GM19463 (cell line): ENCODE measurements at regions not wholly inside any gene's neighbourhood (a gene's known extent, or its start where the extent isn't known, plus 50 kb on each side); places are given as distances from the start of the nearest gene placed in this dataset.
"Not testable (repeated sequence)": the region's sequence is repeated elsewhere in the genome, so short reads cannot be mapped to it uniquely, and the experiment has no call there.

Experiments used
- ATAC-seq: cut with Tn5 transposase; IDR thresholded peaks from one replicate; pipeline ENCODE4 v1.9.1; 2021; ENCODE audit warnings: mild to moderate bottlenecking, moderate library complexity; ENCODE audit not compliant: unreplicated experiment

DNA sequence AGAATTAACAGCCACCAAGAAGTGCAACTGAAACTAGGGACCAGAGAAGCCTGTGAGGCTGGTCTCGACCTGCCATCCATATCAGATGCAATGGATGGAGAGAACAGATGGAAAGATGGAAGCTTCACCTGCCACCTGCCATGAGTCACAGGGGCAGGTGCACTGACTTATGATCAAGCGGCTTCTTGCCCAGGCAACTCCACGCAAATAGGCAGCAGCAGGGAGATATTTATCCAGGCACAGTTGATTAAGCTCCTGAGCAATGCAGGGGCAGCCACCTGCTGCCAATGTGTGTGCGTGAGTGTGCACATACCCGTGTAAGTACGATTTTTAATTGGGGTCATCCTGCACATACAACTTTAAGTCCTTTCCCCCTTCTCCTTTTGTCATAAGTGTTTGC is 174.2 kb downstream of the PTPRU start:
- no peak for ATAC-seq

DNA sequence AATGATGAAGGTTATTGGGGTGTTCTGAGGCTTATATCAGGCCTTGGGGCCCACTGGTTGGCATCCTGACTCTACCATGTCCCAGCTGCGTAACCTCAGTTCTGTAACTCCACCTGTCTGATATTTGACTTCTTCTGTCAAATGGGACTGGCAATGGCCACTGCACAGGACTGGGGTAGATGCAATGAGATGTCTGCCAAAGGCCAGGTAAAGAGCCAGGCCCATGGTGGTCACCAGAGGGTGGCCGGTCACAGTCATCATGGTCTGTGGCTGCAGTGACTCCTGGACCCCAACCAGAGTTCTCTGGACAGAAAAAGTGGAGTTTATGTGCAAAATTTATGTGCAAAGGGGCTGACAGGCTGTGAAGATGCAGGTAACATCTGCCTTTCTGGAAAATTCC is 173.3 kb downstream of the PTPRU start:
- no peak for ATAC-seq

DNA sequence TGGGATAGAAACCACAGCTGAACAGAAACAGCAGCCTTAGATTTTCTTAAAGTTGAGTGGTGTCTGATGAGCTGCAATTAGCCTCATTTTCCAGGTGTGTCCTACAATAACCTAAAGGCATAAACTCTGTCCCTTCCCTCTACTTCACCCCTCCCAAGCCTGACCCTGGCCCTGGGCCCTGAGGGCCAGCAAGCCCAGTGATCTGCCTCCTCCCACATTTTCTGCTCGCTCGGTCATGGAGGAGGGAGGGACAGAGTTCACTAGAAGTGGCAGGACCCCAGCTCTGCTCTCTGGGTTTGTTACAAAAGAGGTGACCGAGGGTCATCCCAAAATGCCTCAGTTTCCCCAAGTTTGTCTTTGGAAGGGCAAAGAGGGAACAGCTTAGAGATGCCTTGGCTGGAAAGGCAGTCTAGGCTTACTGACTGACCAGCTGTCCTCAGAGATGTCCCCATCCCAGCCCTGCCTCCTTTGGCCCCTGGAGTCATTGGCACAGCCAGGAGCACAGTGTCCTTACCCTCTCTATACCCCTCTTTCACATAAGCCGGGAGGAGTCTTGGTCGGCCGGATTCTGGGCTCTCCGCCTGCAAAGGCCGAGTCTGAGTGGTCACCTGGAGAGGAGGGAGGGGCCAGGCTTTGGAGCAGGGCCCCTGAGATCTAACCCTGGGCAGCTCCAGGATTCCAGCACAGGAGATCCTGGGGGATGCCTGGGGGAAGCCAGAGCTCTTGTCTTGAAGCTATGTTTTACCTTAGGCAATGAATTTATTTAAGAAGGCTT is 172.7 kb downstream of the PTPRU start:
- no peak for ATAC-seq

DNA sequence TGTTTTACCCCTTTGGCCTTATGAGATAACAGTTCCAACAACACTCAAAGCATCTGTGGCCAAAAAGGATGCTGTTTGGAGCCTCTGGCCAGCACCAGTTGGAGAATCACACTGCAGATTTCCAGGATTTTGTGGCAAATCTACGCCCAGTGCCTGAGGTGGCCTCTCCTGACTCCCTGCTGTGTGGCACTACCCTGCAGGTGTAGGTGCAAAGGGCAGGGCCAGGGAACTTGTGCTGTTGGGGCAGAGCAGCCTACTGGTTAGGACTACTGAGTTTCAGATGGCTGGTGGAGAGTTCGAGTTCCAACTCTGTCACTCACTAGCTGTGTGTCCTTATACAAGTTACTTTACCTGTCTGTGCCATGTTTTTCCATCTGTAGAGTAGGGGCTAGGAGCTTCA is 170.5 kb downstream of the PTPRU start:
- no peak for ATAC-seq

DNA sequence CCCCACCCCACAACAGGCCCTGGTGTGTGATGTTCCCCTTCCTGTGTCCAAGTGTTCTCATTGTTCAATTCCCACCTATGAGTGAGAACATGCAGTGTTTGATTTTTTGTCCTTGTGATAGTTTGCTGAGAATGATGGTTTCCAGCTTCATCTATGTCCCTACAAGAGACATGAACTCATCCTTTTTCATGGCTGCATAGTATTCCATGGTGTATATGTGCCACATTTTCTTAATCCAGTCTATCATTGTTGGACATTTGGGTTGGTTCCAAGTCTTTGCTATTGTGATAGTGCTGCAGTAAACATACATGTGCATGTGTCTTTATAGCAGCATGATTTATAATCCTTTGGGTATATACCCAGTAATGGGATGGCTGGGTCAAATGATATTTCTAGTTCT is 163.9 kb downstream of the PTPRU start:
- ATAC-seq, result not testable (repeated sequence)

DNA sequence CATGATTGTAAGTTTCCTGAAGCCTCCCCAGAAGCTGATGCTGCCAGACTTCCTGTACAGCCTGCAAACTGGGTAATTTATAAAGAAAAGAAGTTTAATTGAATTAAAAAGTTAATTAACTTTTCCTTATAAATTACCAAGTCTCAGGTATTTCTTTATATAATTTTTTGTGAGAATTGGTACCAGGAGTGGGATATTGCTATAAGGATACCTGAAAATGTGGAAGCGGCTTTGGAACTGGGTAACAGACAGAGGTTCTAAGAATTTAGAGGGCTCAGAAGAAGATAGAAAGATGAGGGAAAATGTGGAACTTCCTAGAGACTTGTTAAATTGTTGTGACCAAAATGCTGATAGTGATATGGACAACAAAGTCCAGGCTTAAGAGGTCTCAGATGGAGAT is 163.1 kb downstream of the PTPRU start:
- ATAC-seq, result no peak

DNA sequence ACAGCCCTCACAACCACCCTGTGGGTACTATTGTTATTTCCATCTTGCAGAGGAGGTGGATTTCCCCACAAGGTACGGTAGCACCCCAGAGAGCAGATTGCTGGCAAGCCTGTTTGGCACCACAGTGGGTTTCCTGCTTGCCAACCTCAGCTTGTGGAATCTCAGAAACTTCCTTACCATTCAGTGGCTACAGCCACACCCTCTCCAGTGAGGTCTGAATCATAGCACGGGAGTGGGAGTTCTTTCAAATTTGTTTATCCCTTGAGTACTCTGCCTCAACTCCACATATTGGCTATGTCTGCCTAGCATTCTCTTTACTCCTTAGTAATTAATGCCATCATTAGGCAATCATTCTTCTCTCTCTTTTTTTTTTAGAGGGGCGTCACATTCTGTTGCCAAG is 162.1 kb downstream of the PTPRU start:
- ATAC-seq, result no peak

DNA sequence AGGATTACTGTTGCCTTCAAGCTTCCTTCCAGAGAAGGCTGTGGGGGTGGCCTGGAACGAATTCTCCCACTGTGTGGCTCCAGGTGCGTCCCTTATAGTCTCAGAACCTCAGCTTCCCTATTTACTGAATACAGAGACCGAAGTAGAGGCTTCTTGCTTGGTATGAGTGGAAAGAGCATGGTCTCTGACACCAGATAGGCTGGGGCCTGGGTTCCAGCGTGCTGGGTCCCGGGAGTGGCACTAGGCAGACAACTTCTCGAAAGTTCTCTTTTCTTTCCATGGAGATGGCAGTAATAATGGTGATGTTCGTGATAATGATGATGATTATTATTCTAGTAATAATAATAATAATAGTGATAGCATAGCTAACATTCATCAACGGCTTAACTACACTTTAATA is 161.7 kb downstream of the PTPRU start:
- ATAC-seq, result no peak

DNA sequence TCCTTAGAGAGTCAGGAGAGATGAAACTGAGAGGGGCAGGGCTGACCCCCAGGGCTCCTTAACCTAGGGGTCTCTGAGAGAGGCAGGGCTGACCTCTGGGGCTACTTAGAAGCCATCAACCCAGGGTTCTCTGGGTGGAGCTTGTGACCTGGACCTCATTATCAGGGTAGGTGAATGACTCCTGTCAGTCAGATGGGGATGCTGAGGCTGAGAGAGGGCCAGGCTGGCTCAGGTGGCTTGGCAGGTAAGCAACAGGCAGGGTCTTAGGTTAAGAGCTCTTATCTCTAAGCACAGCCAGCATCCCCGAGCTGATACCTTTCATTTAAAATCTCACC is 160.9 kb downstream of the PTPRU start:
- ATAC-seq, result no peak

DNA sequence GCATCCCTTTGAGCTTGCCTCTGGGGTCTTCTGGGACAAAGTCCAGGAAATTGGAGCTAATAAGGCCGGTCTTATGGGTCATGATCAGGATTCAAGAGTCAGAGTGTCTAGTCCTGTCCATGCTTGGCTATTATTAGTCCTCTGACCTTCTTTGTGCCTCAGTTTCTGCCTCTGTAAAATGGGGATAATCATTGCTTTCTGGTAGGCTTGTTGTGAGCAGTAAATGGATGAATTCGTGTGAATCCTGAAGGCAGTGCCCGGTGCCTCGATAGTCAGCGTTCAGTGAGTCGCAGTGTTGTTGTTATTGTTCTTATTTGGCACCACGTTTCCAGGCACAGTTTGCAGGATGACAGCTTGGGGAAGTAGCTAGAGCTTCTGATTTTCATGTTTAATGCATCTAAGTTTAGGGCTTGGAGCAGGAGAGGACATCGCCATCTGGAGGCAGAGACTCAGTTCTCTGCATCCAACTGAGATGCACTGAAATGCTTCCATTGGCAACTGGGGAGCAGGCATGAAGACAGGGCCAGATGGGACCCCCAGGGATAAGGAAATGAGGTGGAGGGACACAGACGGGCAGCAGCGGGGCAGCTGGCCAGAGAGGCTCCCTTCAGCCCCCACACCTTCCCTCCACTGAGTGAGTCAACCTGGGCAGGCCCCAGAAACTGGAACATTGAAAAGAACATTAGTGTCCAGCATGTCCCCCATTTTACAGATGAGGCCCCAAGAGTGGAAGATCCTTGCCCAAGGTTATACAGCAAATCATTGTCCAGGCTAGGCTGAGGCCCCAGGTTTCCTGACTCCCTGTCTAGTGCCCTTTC is 160.3 kb downstream of the PTPRU start:
- no peak for ATAC-seq

DNA sequence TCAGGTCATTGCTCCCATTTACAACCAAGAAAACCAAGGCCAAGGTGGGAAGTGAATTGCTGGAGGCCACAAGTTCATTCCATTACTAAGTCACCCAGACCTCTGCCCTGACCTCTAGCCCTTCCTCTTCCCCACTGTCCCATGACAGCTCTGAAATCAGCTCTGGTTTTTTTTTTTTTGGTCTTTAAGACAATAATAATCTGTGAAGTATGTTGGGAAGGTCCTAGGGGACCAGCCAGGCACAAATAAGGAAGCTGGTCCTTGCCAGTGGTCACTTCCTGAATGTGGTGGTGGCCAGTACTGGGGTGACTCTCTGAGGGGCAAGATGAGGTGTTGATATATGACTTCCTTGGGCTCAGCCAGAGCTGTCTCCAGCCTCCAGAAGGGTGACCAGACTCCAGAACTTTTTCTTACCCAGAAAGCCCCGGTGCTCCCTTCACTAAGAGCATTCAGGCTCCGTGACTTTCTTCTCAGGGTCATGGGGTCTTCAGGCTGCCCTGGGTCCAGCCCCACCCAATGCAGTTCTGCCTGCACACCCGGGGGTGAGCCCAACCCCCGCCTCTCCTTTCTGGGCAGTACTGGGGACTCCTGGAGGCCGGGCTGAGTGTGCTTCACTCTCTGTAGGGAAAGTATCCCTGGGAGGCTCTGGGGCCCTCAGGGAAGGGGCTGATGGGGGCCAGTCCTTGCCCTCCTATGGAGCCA is 159.6 kb downstream of the PTPRU start:
- no peak for ATAC-seq

DNA sequence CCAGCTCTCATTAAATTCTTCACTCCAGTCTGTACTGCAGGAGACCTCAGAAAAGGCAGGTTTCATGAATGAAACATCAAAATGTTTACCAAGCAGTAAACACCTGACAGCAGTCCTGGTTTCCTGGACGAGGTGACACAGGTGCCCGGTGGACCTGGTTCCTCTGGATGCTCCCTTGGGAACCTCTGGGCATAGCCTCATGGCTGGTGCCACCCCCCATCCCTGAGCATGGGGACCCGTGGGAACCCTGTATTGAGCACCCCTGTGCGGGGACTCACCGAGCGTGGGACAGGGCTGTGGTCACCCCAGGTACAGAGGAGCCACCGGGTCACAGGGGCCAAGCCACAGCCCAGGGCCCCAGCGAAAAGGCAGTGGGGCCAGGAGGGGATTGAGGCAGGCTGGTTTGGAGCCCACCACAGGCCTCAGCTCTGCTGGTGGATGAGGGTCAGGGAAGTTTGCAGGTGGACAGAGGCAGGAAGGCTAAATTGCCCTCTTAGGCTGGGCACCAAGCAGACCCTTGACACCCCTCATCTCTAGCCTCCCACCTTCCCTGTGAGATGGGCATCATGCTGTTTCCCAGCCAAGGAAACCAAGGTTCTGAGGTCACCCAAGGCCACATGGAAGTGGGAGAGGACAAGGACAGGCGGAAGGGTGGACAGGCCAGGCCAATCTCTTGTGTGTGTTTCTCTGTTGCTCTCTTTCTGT is 158.4 kb downstream of the PTPRU start:
- no peak for ATAC-seq

DNA sequence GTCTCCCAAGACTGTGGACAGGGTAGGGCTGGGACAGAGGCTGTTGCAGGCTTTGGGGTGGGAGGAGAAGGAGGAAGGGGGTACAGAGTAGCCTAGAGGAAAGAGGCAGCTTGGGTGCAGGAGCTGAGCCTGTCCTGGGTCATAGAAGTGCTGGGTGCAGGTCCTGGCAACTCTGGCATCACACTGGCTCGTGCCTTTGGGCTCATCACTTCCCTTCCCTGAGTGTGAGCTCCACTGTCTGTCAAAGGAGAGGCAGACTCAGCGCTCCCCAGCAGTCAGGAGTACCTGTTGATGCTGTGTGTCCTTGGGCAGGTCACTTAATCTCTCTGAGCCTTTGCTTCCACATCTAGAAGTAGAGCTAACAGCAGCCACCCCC is 157.1 kb downstream of the PTPRU start:
- ATAC-seq, result no peak

DNA sequence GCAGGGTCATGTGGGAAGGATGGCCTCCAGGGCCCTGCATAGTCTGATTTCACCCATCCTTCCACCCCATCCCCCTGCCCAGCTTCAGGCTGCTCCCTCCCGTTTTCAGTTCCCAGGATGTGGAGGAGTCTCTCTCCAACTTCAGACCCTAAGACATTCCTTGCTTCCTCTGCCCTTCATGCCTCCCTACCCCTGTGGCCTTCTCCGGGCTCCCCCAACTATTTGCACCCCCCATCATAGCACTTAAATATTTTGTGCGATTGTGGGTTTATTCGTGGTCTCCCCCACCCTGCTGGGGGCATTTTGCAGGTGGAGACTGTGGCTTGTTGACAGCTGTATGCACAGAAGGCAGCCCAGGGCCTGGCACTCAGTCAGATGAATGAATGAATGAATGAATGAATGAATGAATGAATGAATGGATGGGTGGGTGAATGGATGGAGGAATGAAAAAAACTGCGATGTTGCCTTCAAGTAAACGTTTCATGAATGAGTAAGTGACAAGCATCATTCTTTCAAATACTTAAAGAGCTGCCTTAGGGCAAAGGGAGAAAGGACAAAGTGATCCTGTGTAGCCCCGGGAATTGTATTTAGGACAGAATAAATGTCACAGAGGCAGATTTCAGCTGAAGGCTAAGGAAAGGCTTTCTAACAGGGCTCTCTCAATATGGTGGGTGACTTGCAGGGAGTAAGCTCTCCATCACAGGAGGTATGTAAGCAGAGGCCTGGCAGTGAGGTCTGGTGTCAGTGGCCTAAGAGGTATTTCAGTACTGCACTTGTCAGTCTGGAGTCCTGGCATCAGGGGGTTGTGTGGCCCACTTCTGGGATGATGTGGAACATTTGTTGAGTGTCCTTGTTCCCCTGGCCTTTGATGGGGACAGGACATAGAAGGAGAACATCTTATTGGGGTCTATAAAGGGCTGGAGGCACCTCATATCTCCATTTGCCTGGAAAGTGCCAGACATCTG is 156.4 kb downstream of the PTPRU start:
- no peak for ATAC-seq

DNA sequence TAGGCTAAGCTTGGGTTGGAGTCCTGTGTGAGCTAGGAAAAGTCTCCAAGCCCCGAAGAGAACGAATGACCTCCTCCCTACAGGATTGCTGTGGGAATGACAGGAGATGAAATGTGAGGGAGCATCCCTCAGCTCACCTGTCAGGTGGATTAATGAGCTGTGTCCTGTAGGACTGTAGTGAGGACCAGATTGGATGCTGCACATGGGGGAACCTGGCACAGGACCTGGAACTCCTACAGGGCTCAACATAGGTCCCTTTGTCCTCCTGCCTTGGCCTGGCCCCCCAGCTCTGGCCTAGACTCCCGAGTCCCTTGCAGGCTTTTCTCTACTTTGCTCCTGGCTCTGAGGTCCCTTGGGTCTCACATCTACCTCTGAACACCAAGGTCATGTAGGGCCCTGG is 155.7 kb downstream of the PTPRU start:
- no peak for ATAC-seq

DNA sequence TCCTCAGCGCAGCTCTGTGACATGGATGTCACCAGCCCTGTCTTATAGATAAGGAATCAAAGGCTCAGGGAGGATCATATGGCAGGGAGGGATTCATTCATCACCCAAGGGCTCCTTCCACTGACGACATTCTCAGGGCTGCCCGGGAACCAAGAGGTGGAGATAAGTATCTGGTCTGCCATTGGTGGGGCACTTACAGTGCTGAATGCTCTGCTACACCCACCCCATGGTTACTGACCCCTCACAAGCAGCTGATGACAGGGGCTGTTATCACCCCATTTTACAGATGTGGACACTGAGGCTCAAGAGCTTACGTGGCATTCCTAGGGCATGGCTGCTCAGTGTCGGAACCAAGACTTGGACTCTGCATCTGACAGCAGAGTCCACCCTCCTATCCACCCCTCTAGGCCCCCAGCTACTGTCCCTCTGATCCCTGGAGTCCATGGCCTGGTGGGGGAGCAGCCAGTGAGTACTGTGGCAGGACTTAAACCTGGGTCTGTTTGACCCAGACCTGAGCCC is 155.1 kb downstream of the PTPRU start:
- no peak for ATAC-seq

DNA sequence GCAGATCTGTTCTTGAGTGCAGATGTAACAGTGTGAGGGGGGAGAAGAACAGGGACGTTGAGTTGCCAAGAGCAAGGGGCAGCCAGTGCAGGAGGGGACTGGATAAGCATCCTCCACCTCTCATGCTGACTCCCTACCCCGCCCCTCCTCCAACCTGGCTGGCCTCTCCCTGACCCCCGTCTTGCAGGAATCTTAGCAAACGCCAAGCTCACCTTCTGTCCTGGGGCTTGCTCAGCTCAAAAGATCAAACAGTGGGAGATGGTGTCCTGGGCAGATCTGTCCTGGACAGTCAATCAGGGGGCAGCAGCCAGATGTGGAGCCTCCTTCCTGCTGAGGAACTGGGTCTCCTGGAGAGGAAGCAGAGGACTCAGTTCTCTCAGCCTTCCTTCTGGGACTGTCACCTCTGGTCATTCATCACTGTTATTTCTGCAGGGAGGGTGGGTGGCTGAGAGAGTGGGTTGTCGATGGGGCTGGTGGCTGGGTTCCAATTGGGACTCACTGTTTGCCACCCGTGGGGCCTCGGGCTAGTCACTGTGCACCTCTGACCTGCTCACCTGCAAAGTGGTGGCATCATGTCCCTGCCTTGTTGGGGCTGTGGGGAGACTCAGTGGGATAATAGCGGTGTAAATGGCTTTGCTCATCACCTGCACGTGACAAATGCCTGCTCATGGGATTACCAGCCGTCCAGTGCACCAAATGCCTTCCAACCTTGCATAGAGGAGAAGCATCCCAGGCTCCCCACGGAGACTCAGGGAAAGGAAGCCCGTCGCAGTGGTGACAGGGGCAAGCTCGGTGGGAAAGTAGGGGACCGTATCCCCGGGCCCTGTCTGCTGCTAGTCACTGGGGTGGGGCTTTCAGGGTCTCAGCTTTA is 154.4 kb downstream of the PTPRU start:
- ATAC-seq, result no peak

DNA sequence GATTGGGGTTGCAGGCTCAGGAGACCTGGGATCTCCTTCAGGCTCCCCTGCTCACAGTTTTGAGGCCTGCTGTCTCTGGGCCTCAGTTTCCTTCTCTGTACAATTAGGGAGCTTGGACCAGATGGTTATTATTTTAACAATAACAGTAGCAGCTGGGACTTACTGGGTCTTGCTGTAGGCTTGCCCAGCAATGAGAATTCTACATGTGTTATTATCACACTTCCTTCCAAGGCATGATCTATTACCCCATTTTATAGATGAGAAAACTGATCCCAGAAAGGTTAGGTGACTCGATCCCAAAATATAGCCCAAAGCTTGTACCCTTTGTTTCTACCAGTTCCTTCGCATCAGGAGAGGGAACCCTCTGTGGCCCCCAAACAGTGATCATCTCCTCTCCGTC is 153.8 kb downstream of the PTPRU start:
- ATAC-seq, result no peak

DNA sequence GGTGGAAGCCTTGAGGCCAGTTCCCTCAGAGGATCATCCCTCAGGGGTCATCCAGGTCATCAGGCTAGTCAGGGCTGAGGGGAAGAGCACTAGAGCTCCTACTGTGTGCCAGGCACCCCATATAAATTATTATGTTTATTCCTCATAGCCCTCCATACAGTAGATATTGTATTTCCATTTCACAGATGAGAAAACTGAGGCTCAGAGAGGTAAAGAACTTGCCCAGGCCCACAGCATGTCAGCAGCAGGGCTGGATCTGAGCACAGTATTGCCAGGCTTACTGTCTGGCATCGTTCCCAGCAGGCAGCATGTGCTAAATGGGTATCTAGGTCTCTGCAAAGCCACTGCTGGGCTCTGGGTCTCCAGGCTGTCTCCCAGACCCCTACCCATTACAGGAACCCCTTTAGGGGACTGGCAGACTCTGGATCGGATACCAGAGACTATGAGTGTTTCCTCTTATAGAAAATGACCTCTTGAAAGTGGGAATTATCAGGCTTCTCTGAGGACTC is 153.3 kb downstream of the PTPRU start:
- no peak for ATAC-seq
